DLD1 (cell line): ENCODE measurements at regions not wholly inside any gene's neighbourhood (a gene's known extent, or its start where the extent isn't known, plus 50 kb on each side); places are given as distances from the start of the nearest gene placed in this dataset.

ENCODE experiments used
- in situ Hi-C: cut with HindIII; loops from 2 replicates; pipeline ENCODE4 v1.10.0; 2017; ENCODE audit warnings: low sequenced_read_pairs

GRCh38 chr21:16569679-16570078 lies 839.9 kb downstream of the USP25 start:
- in situ Hi-C loops: no loop called here

GRCh38 chr21:16570171-16570570 lies 840.4 kb downstream of the USP25 start:
- in situ Hi-C loops: no loop called here

GRCh38 chr21:16570856-16571255 lies 841.1 kb downstream of the USP25 start:
- in situ Hi-C loops: no loop called here

GRCh38 chr21:16571594-16571993 lies 841.8 kb downstream of the USP25 start:
- in situ Hi-C loops: no loop called here

GRCh38 chr21:16572032-16572431 lies 842.2 kb downstream of the USP25 start:
- in situ Hi-C loops: no loop called here

GRCh38 chr21:16573578-16573977 lies 843.8 kb downstream of the USP25 start:
- in situ Hi-C loops: no loop called here

- in situ Hi-C loops: no loop called here
Measured at GRCh38 chr21:16577975-16578374, 848.2 kb downstream of the USP25 start.

- in situ Hi-C loops: no loop called here
Measured at GRCh38 chr21:16578912-16579311, 849.1 kb downstream of the USP25 start.

- in situ Hi-C loops: no loop called here
Measured at GRCh38 chr21:16579538-16579937, 849.8 kb downstream of the USP25 start.

- in situ Hi-C loops: no loop called here
Measured at GRCh38 chr21:16580661-16581060, 850.9 kb downstream of the USP25 start.

GRCh38 chr21:16583556-16583955 lies 853.8 kb downstream of the USP25 start:
- in situ Hi-C loops: no loop called here

GRCh38 chr21:16584756-16585155 lies 855.0 kb downstream of the USP25 start:
- in situ Hi-C loops: no loop called here

GRCh38 chr21:16585896-16586295 lies 856.1 kb downstream of the USP25 start:
- in situ Hi-C loops: no loop called here

- in situ Hi-C loops: no loop called here
Measured at GRCh38 chr21:16587141-16587581, 857.4 kb downstream of the USP25 start.

- in situ Hi-C loops: no loop called here
Measured at GRCh38 chr21:16587681-16588375, 858.0 kb downstream of the USP25 start.

- in situ Hi-C loops: no loop called here
Measured at GRCh38 chr21:16588433-16588860, 858.7 kb downstream of the USP25 start.

- in situ Hi-C loops: no loop called here
Measured at GRCh38 chr21:16589006-16589898, 859.5 kb downstream of the USP25 start.

- in situ Hi-C loops: no loop called here
Measured at GRCh38 chr21:16590186-16590585, 860.4 kb downstream of the USP25 start.

GRCh38 chr21:16590641-16591292 lies 861.0 kb downstream of the USP25 start:
- in situ Hi-C loops: no loop called here

- in situ Hi-C loops: no loop called here
Measured at GRCh38 chr21:16592381-16592780, 862.6 kb downstream of the USP25 start.

GRCh38 chr21:16594191-16594590 lies 864.4 kb downstream of the USP25 start:
- in situ Hi-C loops: no loop called here

- in situ Hi-C loops: no loop called here
Measured at GRCh38 chr21:16596369-16596768, 866.6 kb downstream of the USP25 start.
